SK-MEL-5 (cell line): ENCODE measurements at regions not wholly inside any gene's neighbourhood (a gene's known extent, or its start where the extent isn't known, plus 50 kb on each side); places are given as distances from the start of the nearest gene placed in this dataset.

Source experiments
- DNase-seq: peaks from one replicate; pipeline ENCODE4 v3.0.0-alpha.2; 2016; ENCODE audit warnings: low read depth, low spot score
- in situ Hi-C: cut with HindIII; loops from 2 replicates; pipeline ENCODE4 v1.10.0; 2016; ENCODE audit warnings: low sequenced_read_pairs, high pct_unique_total_duplicates, low pct_unique_long_range_greater_than_20kb

DNA sequence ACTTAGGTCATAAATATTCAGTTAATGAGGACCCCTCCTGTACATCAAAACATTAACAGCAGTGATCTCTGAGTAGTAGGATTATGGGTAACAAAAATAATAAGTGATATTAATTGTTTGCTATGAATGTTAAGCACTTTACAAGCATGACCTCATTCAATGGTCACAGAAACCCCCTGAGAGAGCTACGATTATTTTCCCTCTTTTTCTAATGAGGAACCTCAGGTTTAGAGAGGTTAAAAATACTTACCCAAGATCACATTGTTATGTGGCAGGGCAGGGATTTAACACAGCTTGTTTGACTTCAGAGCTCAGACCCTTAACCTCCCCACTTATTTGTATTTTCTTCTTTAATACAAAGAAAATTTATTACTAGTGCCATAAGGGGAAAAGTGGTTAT lies 228.2 kb downstream of the TBL1XR1 start:
- in situ Hi-C loops, result no loop called here
- no peak for DNase-seq

DNA sequence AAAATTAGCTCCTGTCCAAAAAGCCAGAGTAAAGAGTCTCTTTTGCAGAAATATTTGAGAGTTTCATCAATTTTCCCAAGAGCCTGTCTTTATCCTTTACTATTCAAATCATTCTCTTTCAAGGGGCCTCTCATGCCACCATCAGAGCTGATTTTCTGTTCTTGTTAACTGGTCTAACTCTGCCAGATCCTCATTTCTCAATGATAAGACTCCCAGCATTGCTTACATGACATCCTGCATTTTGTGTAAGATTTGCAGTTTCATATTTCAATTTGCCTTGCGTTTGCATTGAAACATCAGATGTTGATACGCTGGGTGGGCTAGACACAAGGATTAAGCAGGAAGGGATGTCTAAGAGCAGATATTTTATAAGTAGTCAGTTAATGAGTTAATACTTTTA lies 228.7 kb downstream of the TBL1XR1 start:
- in situ Hi-C loops, result no loop called here
- no peak for DNase-seq

DNA sequence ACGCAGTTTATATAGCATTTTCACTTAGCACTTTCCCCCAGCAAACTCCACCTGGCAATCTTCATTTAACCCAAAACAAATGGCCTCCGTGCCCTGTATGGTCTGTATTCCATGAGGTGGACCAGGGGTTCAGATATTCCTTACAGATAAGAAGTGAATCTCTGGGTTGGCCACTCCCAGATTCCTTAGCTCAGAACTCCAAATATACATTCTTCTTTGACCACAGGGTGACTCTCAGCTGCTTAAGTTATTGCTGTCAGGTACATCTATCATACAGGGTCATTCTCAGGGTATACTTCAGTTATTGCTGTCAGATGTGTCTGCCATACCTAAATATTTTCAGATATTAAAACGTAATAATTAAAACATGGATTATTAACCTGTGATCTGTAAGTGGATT lies 229.8 kb downstream of the TBL1XR1 start:
- no peak for DNase-seq
- in situ Hi-C loops, result no loop called here

DNA sequence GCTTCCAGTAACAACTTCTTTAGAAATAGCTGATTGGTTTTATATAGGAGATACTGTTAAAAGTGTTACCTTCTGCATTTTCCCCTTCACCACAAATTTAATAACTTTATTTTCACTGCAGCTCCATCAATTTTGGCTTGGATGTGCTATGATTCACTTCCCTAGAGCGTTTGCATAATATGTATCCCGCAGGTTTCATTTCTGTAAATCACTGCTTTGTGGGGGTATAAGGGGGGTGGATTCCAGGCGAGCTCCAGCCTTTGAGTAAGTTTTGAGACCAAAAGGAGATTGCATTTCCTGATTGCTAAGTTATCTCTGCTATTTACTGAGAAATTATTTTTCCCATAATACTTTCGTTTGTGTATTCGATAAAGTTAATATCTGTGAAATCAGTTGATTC lies 232.6 kb downstream of the TBL1XR1 start:
- peak; percentile 48 for DNase-seq
- in situ Hi-C loops, result no loop called here

DNA sequence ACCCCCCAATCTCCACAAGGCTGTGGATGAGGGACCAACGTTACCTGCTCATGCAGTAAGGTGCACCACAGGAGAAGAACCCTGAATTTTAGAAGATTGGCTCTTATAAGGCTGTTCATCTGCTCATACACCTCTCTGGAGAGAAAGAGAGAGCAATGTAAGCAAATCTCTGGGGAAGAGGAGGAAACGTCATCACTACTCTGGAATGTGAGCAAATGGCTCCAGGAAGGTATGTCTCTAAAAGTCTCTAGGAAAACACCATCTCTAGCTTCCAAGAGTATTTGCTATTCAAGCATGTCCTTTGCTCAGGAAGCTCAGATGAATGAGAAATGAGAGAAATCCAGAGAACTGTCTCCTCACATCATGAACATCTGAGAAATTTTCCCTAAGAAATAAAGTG lies 235.4 kb downstream of the TBL1XR1 start:
- in situ Hi-C loops, result no loop called here
- DNase-seq, result no peak

DNA sequence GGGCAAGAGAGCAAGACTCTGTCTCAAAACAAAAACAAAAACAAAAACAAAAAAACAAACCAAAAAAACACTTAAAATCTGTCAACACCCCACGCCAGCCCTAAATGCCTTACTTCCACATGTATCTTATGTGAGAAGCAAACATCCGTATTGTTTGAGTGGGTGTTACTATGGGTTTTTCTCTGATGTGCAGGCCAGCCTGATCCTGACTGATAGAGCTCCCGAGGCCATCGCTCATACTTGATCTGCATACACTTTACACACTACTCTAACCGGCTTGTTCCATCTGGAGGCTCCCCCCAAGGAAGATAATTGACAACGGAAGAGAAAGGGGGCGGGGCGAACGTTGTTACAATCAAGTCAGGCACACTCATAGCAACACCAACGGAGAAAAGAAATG lies 237.4 kb downstream of the TBL1XR1 start:
- in situ Hi-C loops, result no loop called here
- DNase-seq, result no peak

DNA sequence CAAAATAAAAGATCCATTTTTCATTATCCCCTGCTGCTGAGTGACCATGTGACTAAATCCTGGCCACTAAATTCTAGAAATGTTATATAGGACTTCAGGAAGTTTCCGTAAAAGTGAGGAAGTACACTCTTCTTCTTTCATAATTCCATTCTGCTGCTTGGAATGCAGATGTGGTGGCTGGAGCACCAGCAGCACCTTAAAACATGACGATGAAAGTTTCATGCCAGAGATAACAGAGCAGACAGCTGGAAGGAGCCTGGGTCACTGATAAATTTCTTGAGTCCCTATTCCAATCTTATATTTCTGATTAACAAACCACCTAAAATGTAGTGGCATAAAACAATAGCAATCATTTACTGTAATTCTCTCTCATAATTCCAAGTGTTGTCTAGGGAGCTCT lies 238.7 kb downstream of the TBL1XR1 start:
- in situ Hi-C loops, result no loop called here
- no peak for DNase-seq

DNA sequence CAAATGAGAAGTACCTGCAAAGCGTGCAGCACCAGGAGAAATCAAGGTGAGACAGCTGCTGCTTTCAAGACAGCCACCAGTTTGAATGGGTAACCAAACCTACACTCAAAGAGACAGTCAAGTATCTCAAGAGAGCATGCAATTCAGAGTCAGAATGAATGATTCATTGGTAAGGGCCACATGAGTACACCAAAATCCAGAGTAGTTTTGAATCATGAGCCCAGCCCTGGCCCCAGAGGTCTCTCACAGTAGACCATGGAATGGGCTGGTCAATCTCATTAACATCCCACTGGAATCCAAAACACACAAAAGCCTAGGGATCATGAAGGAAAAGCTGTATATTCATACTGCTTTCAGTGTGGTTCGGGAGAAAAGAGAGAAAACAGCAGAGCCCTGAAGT lies 242.8 kb downstream of the TBL1XR1 start:
- in situ Hi-C loops, result no loop called here
- no peak for DNase-seq

DNA sequence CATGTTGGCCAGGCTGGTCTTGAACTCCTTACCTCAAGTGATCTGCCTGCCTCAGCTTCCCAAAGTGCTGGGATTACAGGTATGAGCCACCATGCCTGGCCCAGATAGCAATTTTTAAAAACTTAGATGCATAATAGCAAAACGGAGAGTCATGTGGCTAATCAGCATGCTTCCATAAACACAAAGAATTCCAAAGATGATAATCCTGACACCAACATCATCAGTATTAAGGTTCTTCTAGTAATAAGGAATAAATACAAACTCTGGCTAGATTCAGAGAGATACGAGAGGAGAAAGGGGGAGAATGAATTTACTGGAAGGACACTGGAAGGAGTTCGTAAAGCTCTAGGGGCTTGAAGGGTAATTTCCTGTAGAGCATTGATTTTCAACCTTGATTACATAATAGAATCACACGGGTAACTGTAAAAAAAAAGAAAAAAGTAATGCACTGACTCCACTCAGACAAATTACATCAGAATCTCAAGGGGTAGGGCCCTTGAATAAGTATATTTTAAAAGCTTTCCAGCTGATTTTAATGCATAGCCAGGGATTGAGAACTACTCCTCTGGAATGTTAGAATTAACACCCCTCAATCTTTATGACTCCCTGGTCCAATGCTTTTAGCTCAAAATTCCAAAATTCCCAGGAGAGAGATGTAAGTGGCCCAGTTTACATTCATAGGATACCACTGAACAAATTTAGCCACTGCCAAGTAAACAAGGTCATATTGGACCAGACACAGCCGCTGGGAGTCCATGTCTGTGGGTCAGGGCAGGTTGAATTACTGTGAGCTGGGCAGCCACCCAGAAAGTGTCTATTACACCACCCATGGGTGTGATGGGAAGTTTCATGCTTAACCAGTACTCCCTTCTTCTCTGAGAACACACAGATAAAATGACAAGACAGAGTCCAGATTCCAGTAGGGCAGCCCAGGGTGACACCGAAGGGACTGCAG lies 243.9 kb downstream of the TBL1XR1 start:
- no peak for DNase-seq
- in situ Hi-C loops, result no loop called here

DNA sequence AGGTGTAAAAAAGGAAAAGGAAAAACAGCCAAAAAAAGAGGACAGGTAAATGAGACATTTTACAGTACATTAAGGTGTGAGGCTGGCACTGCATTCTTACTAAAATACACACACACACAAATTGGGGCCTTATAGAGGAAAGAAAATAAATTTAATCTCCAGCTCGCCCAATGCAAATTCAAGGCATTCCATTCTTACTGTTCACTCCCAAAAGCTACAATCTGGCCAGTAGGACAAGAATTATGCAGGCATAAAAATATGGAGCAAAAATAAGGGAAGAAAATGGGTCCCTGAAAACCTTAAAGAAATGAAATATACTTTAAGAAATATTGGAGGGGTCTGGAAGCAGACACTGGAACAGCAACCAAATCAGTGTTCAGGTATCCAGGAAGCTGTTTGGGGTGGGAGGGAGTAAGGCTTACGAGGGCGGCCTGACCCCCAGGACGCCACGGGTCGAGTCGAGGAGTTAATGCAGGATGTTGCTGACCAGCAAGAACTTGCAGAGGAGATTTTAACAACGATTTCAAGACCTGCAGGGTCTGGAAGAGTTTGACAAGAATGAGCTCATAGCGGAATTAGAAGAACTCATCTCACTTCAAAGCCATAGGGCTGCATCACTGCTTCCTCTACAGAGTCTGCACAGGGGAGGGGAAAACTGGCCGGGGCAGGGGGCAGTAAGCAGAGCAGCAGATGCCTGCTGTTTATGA lies 245.5 kb downstream of the TBL1XR1 start:
- in situ Hi-C loops, result no loop called here
- no peak for DNase-seq

DNA sequence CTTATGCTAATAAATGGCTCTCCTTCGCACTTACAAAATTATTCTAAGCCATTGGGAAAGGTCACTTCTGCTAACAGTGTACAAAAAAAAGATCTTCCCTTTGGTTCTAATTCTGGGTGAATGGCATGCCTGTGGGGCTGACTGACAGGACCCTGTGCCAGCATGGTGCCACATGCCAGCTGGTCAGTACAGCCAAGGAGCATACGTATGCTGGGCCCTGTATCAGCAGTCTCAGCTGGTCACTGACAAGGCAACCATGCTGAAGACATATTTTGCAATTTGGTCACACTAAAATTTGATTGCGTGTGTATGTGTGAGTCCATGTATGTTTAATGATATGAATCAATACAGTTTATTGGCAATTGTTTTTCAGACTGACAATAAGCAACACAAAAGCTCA lies 246.1 kb downstream of the TBL1XR1 start:
- in situ Hi-C loops, result no loop called here
- no peak for DNase-seq

DNA sequence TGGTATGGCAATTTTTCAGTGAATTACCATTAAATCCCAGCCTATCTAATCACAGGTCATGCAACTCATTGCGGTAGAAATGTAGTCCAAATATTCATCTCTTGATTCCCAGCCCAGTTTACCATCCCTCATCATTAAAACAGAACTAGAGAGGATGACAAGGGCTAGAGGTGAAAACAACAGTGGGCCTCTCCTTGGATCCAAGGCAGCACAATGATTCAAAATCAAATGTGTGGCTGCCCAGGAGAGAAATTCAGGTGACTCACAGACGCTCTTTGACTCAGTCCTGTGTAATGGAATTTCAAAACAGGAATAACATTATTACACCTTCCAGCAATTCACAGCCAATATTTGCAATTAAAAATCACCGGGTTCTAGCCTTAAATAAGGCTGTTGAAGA lies 246.5 kb downstream of the TBL1XR1 start:
- in situ Hi-C loops, result no loop called here
- no peak for DNase-seq

DNA sequence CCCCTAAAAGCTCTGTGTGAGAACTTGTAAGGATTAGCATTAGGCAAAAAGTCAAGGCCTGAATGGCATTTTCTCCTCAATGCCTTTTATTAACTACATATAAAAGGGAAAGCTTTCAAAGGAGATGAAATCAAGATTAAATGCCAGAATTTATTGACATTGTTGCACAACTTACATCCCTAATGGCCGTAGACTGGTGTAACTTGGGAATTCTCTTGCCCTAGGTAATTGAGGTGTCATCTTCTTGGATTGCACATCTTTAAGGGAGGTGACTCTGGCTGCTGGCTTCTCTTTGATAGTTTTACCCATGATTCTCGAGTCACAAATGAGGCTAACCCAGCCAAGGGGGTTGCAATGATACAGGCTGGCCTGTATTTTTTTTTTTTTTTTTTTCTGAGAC lies 249.1 kb downstream of the TBL1XR1 start:
- in situ Hi-C loops, result no loop called here
- DNase-seq, result no peak

DNA sequence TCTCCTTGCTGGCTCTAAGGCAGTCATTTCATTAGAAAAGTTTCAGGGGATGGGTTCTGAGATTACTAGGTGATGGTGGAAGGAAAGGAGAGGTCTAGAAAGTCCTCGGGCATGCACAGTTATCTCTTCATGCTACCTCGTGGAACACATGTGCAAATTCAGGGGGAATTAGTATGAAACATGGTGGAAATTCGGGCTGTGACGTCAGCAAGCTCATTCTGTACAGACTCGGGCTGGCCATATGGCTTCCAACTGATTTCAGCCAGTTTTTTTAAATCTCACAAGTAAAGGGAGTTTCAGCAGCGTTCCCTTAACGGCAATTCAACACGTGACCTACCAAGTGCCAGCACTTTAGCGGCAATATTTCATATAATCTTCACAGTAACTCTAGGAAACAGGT lies 251.1 kb downstream of the TBL1XR1 start:
- no peak for DNase-seq
- in situ Hi-C loops, result no loop called here

DNA sequence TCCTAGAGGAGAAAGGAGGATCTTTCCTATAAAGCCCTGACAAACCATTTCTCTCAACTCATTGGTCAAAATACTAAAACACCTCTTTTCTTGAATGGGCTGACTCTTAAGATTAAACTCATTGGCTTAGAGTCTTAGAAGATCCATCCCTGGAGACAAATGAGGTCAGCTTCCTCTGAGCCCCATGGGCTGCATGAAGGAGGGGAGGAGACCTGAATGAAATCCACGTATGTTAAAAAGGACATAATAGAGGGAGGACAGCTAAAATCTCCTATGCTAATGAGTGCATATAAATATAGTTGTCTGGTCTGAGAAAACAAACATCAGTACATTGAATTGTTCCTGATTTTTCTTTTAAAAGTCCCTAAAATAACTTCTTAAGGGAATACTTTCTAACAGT lies 255.0 kb downstream of the TBL1XR1 start:
- in situ Hi-C loops, result no loop called here
- DNase-seq, result no peak

DNA sequence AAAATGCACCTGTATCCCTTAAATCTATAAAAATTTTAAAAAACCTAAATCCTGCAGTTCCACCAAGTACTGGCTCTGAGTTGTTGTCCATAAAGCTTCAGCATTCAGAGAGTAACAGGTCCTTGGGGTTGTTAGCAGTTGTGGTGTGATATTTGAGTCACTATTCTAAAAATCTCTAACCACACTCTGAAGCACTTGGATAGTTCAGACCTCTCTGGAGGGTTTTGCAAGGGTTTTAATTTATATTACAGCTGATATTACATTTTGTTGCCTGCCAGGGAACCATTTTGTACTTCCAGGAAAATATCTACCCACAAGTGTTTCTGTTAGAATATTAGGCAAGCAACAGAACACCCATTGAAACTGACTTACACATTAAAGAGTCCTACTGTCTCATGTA lies 255.6 kb downstream of the TBL1XR1 start:
- no peak for DNase-seq
- in situ Hi-C loops, result no loop called here

DNA sequence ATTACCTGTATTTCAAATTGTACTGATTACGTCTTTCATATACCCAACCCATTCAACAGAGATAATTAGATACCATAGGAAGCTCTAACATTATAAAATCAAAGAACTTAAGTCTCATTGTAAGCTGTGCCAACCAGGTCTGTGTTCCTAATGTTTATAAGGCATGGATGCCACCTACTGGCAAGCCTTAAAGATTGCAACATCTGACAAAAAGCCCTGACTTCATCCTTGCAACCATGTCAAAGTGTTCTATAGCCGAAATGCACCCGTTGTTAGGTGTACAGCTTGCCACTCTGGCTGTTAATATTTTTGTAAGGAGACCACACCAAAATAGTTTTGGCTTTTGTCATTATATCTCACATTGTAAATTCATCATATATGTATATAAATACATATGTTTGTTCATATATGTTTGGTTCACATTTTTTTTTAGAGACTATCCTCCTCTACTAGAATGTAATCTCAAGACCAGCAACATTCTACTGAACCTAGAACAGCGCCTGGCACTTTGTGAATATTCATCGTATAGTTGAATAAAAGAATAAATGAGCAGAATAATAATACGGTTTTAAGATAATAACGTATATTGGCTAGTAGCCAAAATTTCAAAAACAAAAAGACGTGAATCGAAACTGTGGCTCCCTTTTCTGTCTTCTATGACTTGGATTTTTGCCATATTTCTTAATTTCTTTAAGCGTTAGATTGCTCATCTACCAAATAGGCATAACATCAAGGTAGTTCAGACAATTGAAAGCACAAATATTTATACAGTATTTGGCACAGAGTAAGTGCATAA lies 258.1 kb downstream of the TBL1XR1 start:
- in situ Hi-C loops, result no loop called here
- DNase-seq, result peak; percentile 86

DNA sequence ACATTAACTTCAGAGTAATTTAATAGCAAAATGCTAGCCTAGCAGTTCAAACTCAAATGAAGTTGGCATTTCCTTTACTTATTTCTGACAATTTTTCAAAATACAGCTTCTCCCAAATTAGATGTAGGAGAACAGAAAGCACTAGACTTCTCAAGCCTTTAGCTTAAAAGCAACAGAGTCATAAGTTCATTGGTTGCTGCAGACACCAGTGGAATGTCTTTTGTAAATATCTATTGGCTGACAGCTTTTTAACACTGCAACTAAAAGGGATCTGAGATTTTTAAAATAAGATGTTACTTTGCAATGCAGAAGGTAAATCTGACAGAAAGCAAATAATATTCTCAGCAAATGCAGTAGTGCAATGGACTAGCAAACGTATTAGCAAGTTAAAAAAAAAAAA lies 259.3 kb downstream of the TBL1XR1 start:
- no peak for DNase-seq
- in situ Hi-C loops, result no loop called here
